K562 (cell line): ENCODE measurements at regions not wholly inside any gene's neighbourhood (a gene's known extent, or its start where the extent isn't known, plus 50 kb on each side); places are given as distances from the start of the nearest gene placed in this dataset.
A peak's percentile ranks its signal among the peaks of the same experiment; 100 is the strongest.

Source experiments
- ATAC-seq: fragments of 200-7000 bp; cut with Tn5 transposase; 3 replicates; pipeline ENCODE4 v1.9.1; 2020; ENCODE audit warnings: moderate library complexity
- BruUV-seq: library from RNA; stranded (reverse); fragments of 400-500 nt; replicated peaks from 2 replicates; lab custom pipeline; 2021; lab: Mats Ljungman, UMichigan
- CTCF ChIA-PET: fragments of 300-600 bp; formaldehyde crosslinking; extraction: SDS; loops from one replicate; lab custom pipeline; 2021; ENCODE audit warnings: low intra/inter-chr PET ratio; lab: Yijun Ruan, JAX
- POLR2A ChIA-PET: fragments of 300-600, 350-650 bp; sonication (Branson Sonifier 250); formaldehyde crosslinking; extraction: SDS; loops from one replicate; lab custom pipeline; 2021; ENCODE audit warnings: antibody characterized with exemption, inconsistent platforms; lab: Yijun Ruan, JAX
- DNase-seq, 4 experiments: peaks; one replicate each; pipeline versions ENCODE4 v3.0.0 to v3.0.0-alpha.2; 2011 to 2018; ENCODE audit warnings: low spot score in 3 of 4, mixed read lengths in 3 of 4; ENCODE audit errors: extremely low read depth in 1 of 4
- FAIRE-seq: peaks from 2 replicates; lab custom pipeline; 2011; peaks lifted over from hg19 to GRCh38; lab: Jason Lieb, UNC
- H2AFZ ChIP-seq: 2 replicates; pipeline ENCODE4 v1.6.0; 2011; ENCODE audit warnings: low read depth, low read length, control low read depth, inconsistent platforms
- H3K27ac ChIP-seq: fragments of 200-600 bp; 3 replicates; pipeline ENCODE4 v1.8.0; 2011; ENCODE audit warnings: low read depth, mild to moderate bottlenecking, control low read depth, inconsistent platforms, low read length, moderate library complexity, mixed read lengths; ENCODE audit errors: extremely low read depth
- H3K27me3 ChIP-seq, 2 experiments: fragments of 300-600 bp in 1 of 2; 2 replicates in 1 of 2; 3 replicates in 1 of 2; pipeline versions ENCODE4 v1.6.0 to v1.8.0; 2011; ENCODE audit warnings: inconsistent platforms in 2 of 2, low read length in 2 of 2, mild to moderate bottlenecking in 1 of 2, mixed read lengths in 1 of 2, moderate library complexity in 1 of 2; ENCODE audit not compliant: control insufficient read depth in 2 of 2, insufficient read depth in 2 of 2
- H3K36me3 ChIP-seq: fragments of 300-600 bp; 3 replicates; pipeline ENCODE4 v1.8.0; 2011; ENCODE audit warnings: mild to moderate bottlenecking, low read length, inconsistent platforms; ENCODE audit not compliant: control insufficient read depth, insufficient read depth
- H3K4me1 ChIP-seq, 2 experiments: fragments of 200-600 bp in 1 of 2; replicated peaks in 1 of 2; 2 replicates in 1 of 2; 3 replicates in 1 of 2; pipeline versions ENCODE4 v1.5.1 to v1.8.0; 2011; ENCODE audit warnings: inconsistent platforms in 2 of 2, low read length in 2 of 2, mild to moderate bottlenecking in 1 of 2, mixed read lengths in 1 of 2, moderate library complexity in 1 of 2; ENCODE audit not compliant: control insufficient read depth in 2 of 2, insufficient read depth in 2 of 2
- H3K4me2 ChIP-seq: 2 replicates; pipeline ENCODE4 v1.6.1; 2011; ENCODE audit warnings: low read length, control low read depth, inconsistent platforms, mixed read lengths; ENCODE audit not compliant: insufficient read depth
- H3K4me3 ChIP-seq: fragments of 200-600 bp; sonication (generic), shearing (Covaris generic); 2 replicates; pipeline ENCODE4 v1.5.1; 2016; ENCODE audit warnings: control low read depth, inconsistent platforms
- H3K79me2 ChIP-seq: fragments of 200-600 bp; 3 replicates; pipeline ENCODE4 v1.8.0; 2011; ENCODE audit warnings: low read length, inconsistent platforms; ENCODE audit not compliant: control insufficient read depth, insufficient read depth
- H3K9ac ChIP-seq, 2 experiments: 2 replicates each; pipeline versions ENCODE4 v1.6.0 to v1.6.1; 2011; ENCODE audit warnings: low read depth in 2 of 2, low read length in 2 of 2, control low read depth in 1 of 2, inconsistent platforms in 1 of 2, mild to moderate bottlenecking in 1 of 2, mixed read lengths in 1 of 2; ENCODE audit not compliant: insufficient read depth in 1 of 2
- H3K9me1 ChIP-seq: one replicate; pipeline ENCODE4 v1.6.0; 2011; ENCODE audit warnings: inconsistent platforms, mild to moderate bottlenecking, low read length, moderate library complexity; ENCODE audit not compliant: control insufficient read depth, insufficient read depth
- H3K9me3 ChIP-seq: replicated peaks from 2 replicates; pipeline ENCODE4 v1.5.1; 2011; ENCODE audit warnings: low read depth, low read length, inconsistent platforms; ENCODE audit not compliant: control insufficient read depth, insufficient read depth
- H4K20me1 ChIP-seq: replicated peaks from 2 replicates; pipeline ENCODE4 v1.6.1; 2011; ENCODE audit warnings: low read length, inconsistent platforms, mixed read lengths; ENCODE audit not compliant: control insufficient read depth, insufficient read depth
- GABPB1 ChIP-seq: sonication (generic); formaldehyde crosslinking; IDR thresholded peaks from 2 replicates; pipeline ENCODE4 v1.8.0; 2022; ENCODE audit warnings: mild to moderate bottlenecking, missing genetic modification reagents
- KDM1A ChIP-seq, 2 experiments: fragments of 450-650 bp; IDR thresholded peaks; 2 replicates each; pipeline ENCODE4 v1.6.1; 2016; ENCODE audit warnings: mild to moderate bottlenecking in 2 of 2
- MYNN ChIP-seq, 2 experiments: sonication (generic); formaldehyde crosslinking in 1 of 2; IDR thresholded peaks; 2 replicates each; pipeline versions ENCODE4 v1.5.0 to v1.6.1; 2016 to 2020; ENCODE audit warnings: antibody characterized with exemption in 1 of 2, missing genetic modification reagents in 1 of 2
- PHF20 ChIP-seq: fragments of 450-650 bp; IDR thresholded peaks from 2 replicates; pipeline ENCODE4 v1.6.1; 2018; ENCODE audit not compliant: partially characterized antibody
- RBM22 ChIP-seq: fragments of 200-400 bp; formaldehyde crosslinking; IDR thresholded peaks from 2 replicates; pipeline ENCODE4 v1.6.1; 2018; ENCODE audit warnings: low read length, low read depth; ENCODE audit not compliant: poor library complexity, severe bottlenecking
- ZKSCAN1 ChIP-seq: fragments of 150-350 bp; IDR thresholded peaks from 2 replicates; pipeline ENCODE4 v1.6.1; 2016; ENCODE audit warnings: low read depth, low read length
- WGBS: fragments of 100-300 bp; shearing (Covaris generic); methylation state at CpG from one replicate; pipeline ENCODE4 v1.1.6; 2016; ENCODE audit warnings: low coverage, mixed read lengths; ENCODE audit not compliant: insufficient coverage; ENCODE audit errors: missing lambda C conversion rate; 5-methylcytosine and 5-hydroxymethylcytosine counted together
- in situ Hi-C: fragments of 300-500 bp; cut with MboI; formaldehyde crosslinking; loops from 4 replicates; pipeline ENCODE4 v1.15.0; 2018; ENCODE audit warnings: inconsistent platforms, mixed read lengths
- intact Hi-C: fragments of 100-400 bp; cut with micrococcal nuclease; formaldehyde crosslinking; loops from 2 replicates; pipeline ENCODE4 v1.14.2; 2022
- TF ChIP-seq, protein P1 (sequence below): sonication (generic); formaldehyde crosslinking; IDR thresholded peaks from 2 replicates; pipeline ENCODE4 v1.9.0; 2022; ENCODE audit warnings: mild to moderate bottlenecking, missing genetic modification reagents
- TF ChIP-seq, protein P2 (sequence below), 2 experiments: IDR thresholded peaks in 1 of 2; conservative IDR thresholded peaks in 1 of 2; 2 replicates each; pipeline ENCODE4 v1.6.1; 2016; ENCODE audit warnings: low read depth in 2 of 2, mild to moderate bottlenecking in 1 of 2, missing compliant biosample characterization in 1 of 2, missing genetic modification characterization in 1 of 2, moderate library complexity in 1 of 2
- TF ChIP-seq, protein P3 (sequence below): sonication (generic); formaldehyde crosslinking; IDR thresholded peaks from 2 replicates; pipeline ENCODE4 v1.8.0; 2023; ENCODE audit warnings: mild to moderate bottlenecking, missing genetic modification reagents

DNA sequence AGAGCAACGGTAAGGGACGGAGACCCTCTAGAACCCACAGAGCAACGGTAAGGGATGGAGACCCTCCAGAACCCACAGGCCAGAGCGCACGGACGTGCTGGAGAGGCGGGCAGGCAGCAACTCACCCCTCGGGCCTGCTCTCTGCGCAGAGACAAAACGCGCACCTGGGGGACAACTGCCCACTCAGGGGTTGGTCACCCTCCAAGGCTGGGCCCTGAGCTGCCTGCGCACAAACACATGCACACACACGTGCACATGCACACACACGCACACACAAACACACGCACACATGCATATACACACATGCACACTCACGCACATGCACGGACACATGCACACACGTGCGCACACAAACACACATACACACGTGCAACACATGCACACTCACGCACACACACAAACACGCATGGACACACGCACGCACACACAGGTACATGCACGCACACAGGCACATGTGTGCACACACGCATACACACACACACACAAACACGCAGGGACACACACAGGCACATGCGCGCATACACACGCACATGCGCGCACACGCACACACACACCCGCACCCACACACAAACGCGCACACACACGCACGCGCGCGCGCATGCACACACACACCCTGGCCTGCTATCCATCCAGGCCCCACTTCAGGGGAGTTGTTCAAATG is 88.3 kb downstream of the NCOR2 start:
- peaks cover 0 to 45% of the 10 kb centered on the region in 2 experiments; a peak in 3 of 5 replicates for H3K4me1 ChIP-seq
- POLR2A ChIA-PET: interaction anchor here (1.2 kb wide), 1 partner anchor 15 kb away, joined by 3 read pairs; no protein-coding TSS in a partner anchor
- 94% methylated on average over 37 of the region's 42 CpGs for WGBS
- H3K27ac ChIP-seq: no peak overlapping the region
- ATAC-seq: no peak
- in situ Hi-C loops (no loop called here), intact Hi-C loops (loop anchor here (10.0 kb wide), 1 partner anchor 124 kb away; no protein-coding TSS in a partner anchor)
- no peak overlapping the region for H3K9ac ChIP-seq
- FAIRE-seq: no peak
- no peaks in the 10 kb centered on the region for H3K27me3 ChIP-seq
- no peak overlapping the region for H3K4me3 ChIP-seq
- TF ChIP-seq, protein P1, sequence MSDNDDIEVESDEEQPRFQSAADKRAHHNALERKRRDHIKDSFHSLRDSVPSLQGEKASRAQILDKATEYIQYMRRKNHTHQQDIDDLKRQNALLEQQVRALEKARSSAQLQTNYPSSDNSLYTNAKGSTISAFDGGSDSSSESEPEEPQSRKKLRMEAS (CRISPR knock-in tag): peak; percentile 27; the same call in 1 of the 2 replicates
- TF ChIP-seq ZKSCAN1 (no peak), PHF20 (peak; percentile 45), MYNN (IDR thresholded peaks at IDR 0.05) (0 out of 2 replicates have a peak, but pooled peaks have one; percentile 48), MYNN (CRISPR knock-in tag; IDR thresholded peaks at IDR 0.05) (no peak), KDM1A (IDR thresholded peaks at IDR 0.05) (peak in 1 of 2 experiments; percentile 66; a peak in 1 of 4 replicates), RBM22 (peak; percentile 59), GABPB1 (CRISPR knock-in tag) (no peak)
- TF ChIP-seq, protein P2, sequence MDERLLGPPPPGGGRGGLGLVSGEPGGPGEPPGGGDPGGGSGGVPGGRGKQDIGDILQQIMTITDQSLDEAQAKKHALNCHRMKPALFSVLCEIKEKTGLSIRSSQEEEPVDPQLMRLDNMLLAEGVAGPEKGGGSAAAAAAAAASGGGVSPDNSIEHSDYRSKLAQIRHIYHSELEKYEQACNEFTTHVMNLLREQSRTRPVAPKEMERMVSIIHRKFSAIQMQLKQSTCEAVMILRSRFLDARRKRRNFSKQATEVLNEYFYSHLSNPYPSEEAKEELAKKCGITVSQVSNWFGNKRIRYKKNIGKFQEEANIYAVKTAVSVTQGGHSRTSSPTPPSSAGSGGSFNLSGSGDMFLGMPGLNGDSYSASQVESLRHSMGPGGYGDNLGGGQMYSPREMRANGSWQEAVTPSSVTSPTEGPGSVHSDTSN (CRISPR knock-in tag; IDR thresholded peaks at IDR 0.05; ENCODE audit: low read depth): no peak
- TF ChIP-seq, protein P2 (tag; conservative IDR thresholded peaks at IDR 0.05; ENCODE audit: low read depth): no peak
- TF ChIP-seq, protein P3, sequence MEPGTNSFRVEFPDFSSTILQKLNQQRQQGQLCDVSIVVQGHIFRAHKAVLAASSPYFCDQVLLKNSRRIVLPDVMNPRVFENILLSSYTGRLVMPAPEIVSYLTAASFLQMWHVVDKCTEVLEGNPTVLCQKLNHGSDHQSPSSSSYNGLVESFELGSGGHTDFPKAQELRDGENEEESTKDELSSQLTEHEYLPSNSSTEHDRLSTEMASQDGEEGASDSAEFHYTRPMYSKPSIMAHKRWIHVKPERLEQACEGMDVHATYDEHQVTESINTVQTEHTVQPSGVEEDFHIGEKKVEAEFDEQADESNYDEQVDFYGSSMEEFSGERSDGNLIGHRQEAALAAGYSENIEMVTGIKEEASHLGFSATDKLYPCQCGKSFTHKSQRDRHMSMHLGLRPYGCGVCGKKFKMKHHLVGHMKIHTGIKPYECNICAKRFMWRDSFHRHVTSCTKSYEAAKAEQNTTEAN (CRISPR knock-in tag): peak; percentile 96
- no TSS peak for BruUV-seq
- no peak for DNase-seq
- H3K9me3 ChIP-seq: no peaks in the 10 kb centered on the region; the same call in 1 of the 2 replicates
- H2AFZ ChIP-seq: no peak overlapping the region
- no peak overlapping the region for H3K4me2 ChIP-seq
- H3K9me1 ChIP-seq: no peaks in the 10 kb centered on the region
- H4K20me1 ChIP-seq: 0 out of 2 replicates have a peak, but pooled peaks cover 6% of the 10 kb centered on the region
- peaks cover 61% of the 10 kb centered on the region; the same call in 2 of the 3 replicates for H3K36me3 ChIP-seq
- no peaks in the 10 kb centered on the region; the same call in 2 of the 3 replicates for H3K79me2 ChIP-seq
- CTCF ChIA-PET: no interaction called here
